NCI-H510A (cell line): ENCODE measurements at regions not wholly inside any gene's neighbourhood (a gene's known extent, or its start where the extent isn't known, plus 50 kb on each side); places are given as distances from the start of the nearest gene placed in this dataset.

Experiments used
- DNase-seq: peaks from one replicate; lab custom pipeline; 2025; lab: John Stamatoyannopoulos, UW

- no peak for DNase-seq
These were observed 1324.8 kb downstream of the TMEM121 start for GRCh38 chr14:106850913-106851825.

- no peak for DNase-seq
These were observed 1346.4 kb downstream of the TMEM121 start for GRCh38 chr14:106872611-106873446.

DNA sequence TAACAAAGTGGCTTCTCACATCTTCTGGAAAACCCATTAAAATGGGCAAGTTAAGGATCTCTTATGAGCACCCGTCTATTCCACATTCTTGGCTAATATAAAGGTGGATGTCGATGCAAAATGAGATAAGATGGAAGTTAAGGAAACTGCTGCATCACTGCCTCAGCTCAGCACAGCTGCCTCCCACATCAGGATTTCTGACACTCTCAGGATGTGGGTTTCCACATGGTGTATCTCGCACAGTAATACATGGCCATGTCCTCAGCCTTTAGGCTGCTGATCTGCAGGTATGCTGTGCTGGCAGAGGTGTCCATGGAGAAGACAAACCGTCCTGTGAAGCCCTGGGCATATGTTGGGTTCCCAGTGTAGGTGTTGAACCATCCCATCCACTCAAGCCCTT, 1348.0 kb downstream of the TMEM121 start:
- no peak for DNase-seq

DNA sequence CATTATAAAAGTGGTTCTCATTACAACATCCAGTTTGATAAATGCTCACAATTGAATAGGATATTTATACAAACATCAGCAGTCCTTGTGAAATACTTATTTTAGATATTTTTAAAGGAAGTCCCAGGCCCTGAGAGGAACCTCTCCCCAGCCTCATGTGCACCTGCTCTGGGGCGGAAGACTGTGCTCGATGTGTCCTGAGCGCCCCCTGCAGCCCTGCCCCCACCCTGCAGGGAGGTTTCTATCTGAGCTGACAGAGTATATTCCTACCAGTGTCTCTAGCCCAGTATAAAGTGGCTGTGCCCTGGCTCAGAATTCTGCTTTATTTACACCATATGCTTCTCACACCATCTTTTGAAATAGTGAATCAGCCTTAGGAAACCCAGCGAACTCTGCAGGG, 1349.1 kb downstream of the TMEM121 start:
- DNase-seq = no peak

DNA sequence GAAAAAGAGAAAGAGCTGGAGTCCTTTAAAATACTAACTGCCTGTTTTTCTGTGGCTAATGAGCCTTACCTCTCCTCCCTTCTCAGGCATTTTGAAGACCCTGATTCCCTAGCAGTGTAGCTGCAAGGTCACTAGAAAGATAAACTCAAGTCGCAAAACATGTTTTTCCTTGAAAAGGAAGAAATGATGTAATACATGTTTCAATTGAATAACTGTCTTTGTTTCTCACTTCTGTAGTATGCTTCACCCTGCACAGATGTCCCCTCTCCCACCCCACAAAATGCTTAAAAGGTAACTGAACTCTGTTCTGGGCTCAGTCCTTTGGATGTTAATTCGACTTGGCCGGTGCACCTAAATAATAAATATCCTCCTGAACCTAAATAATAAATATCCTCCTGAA, 1350.3 kb downstream of the TMEM121 start:
- DNase-seq = no peak

DNA sequence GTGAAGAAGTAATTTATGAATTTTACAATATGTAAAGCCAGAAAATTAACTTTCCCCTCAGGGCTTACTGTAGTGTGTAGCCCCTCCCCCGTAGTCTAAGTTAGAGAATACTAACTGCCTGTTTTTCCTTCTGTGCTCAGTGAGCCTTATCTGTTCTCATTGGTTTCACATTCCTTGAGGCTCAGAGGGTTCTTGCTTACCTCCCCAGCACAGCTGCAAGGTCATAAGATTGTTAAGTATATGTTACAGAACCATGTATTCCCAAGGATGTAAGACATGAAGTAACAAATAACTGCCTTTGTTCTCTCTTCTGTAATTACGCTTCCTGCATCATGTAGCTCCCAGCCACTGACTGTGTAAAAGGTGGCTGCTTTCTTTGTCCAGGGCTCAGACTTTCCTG, 1351.1 kb downstream of the TMEM121 start:
- no peak for DNase-seq

DNA sequence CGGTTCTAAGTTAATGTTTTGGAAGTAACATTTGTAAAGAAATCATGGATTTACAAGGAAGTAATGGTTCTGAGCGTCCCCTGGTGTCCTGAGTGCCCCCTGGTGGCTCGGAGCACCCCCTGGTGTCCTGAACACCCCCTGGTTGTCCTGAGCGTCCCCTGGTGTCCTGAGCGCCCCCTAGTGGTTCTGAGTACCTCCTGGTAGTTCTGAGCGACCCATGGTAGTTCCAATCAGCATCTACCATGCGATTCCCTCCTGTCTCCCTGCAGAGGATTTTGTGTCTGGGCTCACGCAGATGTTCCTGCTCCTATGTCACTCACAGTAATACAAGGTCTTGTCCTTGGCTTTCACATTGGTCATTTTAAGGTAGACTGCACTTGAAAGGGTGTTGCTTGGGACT, 1352.9 kb downstream of the TMEM121 start:
- DNase-seq = no peak

- no peak for DNase-seq
These were observed 1356.9 kb downstream of the TMEM121 start for GRCh38 chr14:106883218-106883692.
